PC-3 (cell line): ENCODE measurements at regions not wholly inside any gene's neighbourhood (a gene's known extent, or its start where the extent isn't known, plus 50 kb on each side); places are given as distances from the start of the nearest gene placed in this dataset.

Source experiments
- ATAC-seq: fragments of 200-7000 bp; cut with Tn5 transposase; 2 replicates; pipeline ENCODE4 v1.9.1; 2020; ENCODE audit warnings: mild to moderate bottlenecking, moderate library complexity
- BruUV-seq: library from RNA; stranded (reverse); fragments of 400-500 nt; replicated peaks from 2 replicates; lab custom pipeline; 2021; lab: Mats Ljungman, UMichigan
- CTCF ChIA-PET: fragments of 300-600 bp; sonication (Branson Sonifier 250); formaldehyde crosslinking; loops from one replicate; lab custom pipeline; 2022; ENCODE audit warnings: antibody characterized with exemption; lab: Charles Lee
- POLR2A ChIA-PET: fragments of 300-600 bp; sonication (Branson Sonifier 250); formaldehyde crosslinking; loops from one replicate; lab custom pipeline; 2022; ENCODE audit warnings: antibody characterized with exemption; ENCODE audit not compliant: unreplicated experiment; lab: Charles Lee
- DNase-seq: peaks from one replicate; pipeline ENCODE4 v3.0.0-alpha.2; 2015
- H2AFZ ChIP-seq: fragments of 300-600 bp; sonication (generic); 2 replicates; pipeline ENCODE4 v1.6.0; 2016; ENCODE audit warnings: antibody characterized with exemption, low read length
- H3F3A ChIP-seq: fragments of 300-600 bp; sonication (generic); one replicate; pipeline ENCODE4 v1.6.0; 2017; ENCODE audit warnings: antibody characterized with exemption, low read length, control low read depth, mild to moderate bottlenecking; ENCODE audit not compliant: unreplicated experiment
- H3K27ac ChIP-seq: fragments of 300-600 bp; sonication (generic); 2 replicates; pipeline ENCODE4 v1.5.1; 2016; ENCODE audit warnings: mild to moderate bottlenecking, low read length
- H3K27me3 ChIP-seq: fragments of 300-600 bp; sonication (generic); 2 replicates; pipeline ENCODE4 v1.6.1; 2016; ENCODE audit warnings: low read length, mixed read lengths
- H3K36me3 ChIP-seq: fragments of 300-600 bp; sonication (generic); 2 replicates; pipeline ENCODE4 v1.6.1; 2016; ENCODE audit warnings: low read depth, mixed run types, low read length, mixed read lengths
- H3K4me1 ChIP-seq: fragments of 300-600 bp; sonication (generic); 2 replicates; pipeline ENCODE4 v1.5.1; 2016; ENCODE audit warnings: low read length; ENCODE audit not compliant: insufficient read depth
- H3K4me2 ChIP-seq: fragments of 300-600 bp; sonication (generic); 2 replicates; pipeline ENCODE4 v1.6.0; 2016; ENCODE audit warnings: low read length
- H3K4me3 ChIP-seq: fragments of 300-600 bp; sonication (generic); 2 replicates; pipeline ENCODE4 v1.5.1; 2016; ENCODE audit warnings: mild to moderate bottlenecking, low read length, mixed read lengths
- H3K79me2 ChIP-seq: fragments of 300-600 bp; sonication (generic); 2 replicates; pipeline ENCODE4 v1.6.1; 2017; ENCODE audit warnings: low read length, mixed read lengths
- H3K9ac ChIP-seq: fragments of 300-600 bp; sonication (generic); 2 replicates; pipeline ENCODE4 v1.6.0; 2016; ENCODE audit warnings: mild to moderate bottlenecking, low read length
- H3K9me2 ChIP-seq: fragments of 300-600 bp; sonication (generic); replicated peaks from 2 replicates; pipeline ENCODE4 v1.6.1; 2016; ENCODE audit warnings: mixed run types, low read length, mixed read lengths
- H3K9me3 ChIP-seq: fragments of 300-600 bp; sonication (generic); 2 replicates; pipeline ENCODE4 v1.6.1; 2016; ENCODE audit warnings: low read length, mixed read lengths
- H4K20me1 ChIP-seq: fragments of 300-600 bp; sonication (generic); 2 replicates; pipeline ENCODE4 v1.6.1; 2016; ENCODE audit warnings: low read length, mixed read lengths
- EZH2 ChIP-seq: fragments of 300-600 bp; sonication (generic); IDR thresholded peaks from one replicate; pipeline ENCODE4 v1.6.1; 2017; ENCODE audit warnings: antibody characterized with exemption, mild to moderate bottlenecking, low read length; ENCODE audit not compliant: unreplicated experiment
- EZH2phosphoT487 ChIP-seq: fragments of 300-600 bp; sonication (generic); IDR thresholded peaks from 2 replicates; pipeline ENCODE4 v1.6.1; 2018; ENCODE audit warnings: mild to moderate bottlenecking, antibody characterized with exemption, low read length, borderline replicate concordance
- intact Hi-C: fragments of 100-400 bp; cut with micrococcal nuclease; formaldehyde crosslinking; loops from 2 replicates; pipeline ENCODE4 v1.9.0; 2023
- TF ChIP-seq, protein P1 (sequence below): fragments of 300-600 bp; sonication (generic); conservative IDR thresholded peaks from 2 replicates; pipeline ENCODE4 v1.5.1; 2017; ENCODE audit warnings: antibody characterized with exemption, low read depth, mild to moderate bottlenecking, low read length

DNA sequence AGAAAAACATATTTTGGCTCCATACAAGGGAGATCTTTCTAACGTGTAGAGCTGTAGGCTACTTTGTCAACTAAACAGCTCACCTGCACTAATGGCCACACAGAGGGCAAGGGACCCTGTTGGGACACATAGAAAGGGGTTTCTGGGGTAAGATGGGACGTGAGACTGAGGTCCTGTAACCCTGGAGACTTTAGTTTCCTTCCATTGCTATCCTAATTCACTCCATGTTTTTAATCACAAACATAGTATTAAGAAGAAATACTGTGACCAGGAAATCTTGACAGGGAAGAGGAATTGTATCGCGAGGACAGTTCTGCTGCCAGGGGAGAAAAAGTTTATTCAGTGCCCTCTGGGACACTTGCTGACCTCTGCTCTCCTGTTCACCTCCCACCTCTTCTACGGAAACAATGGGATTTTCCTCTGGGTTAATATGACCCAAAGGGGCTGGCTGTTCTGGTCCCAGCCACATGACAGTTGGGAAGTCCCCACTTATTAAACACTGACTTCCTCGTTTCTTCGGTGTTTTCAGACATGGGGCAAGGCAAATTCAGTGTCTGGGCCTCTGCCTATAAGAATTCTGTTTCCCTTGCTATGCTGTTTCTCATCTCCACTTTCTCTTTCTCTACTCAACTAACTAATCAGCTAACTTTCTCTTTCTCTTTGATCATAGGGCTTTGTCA is 106.9 kb upstream of the SEMA6A start:
- Histone ChIP-seq H3K4me3 (no peak overlapping the region), H3K9ac (no peak overlapping the region), H3K4me1 (no peaks in the 10 kb centered on the region), H3K4me2 (no peak overlapping the region), H3K36me3 (no peaks in the 10 kb centered on the region), H3F3A (no peaks in the 10 kb centered on the region), H3K27me3 (no peaks in the 10 kb centered on the region), H3K27ac (no peak overlapping the region), H2AFZ (no peak overlapping the region), H4K20me1 (no peaks in the 10 kb centered on the region), H3K9me2 (no peaks in the 10 kb centered on the region), H3K9me3 (no peaks in the 10 kb centered on the region), H3K79me2 (no peaks in the 10 kb centered on the region)
- DNase-seq, result no peak
- BruUV-seq, result no TSS peak
- TF ChIP-seq EZH2phosphoT487 (no peak), EZH2 (no peak)
- TF ChIP-seq, protein P1, sequence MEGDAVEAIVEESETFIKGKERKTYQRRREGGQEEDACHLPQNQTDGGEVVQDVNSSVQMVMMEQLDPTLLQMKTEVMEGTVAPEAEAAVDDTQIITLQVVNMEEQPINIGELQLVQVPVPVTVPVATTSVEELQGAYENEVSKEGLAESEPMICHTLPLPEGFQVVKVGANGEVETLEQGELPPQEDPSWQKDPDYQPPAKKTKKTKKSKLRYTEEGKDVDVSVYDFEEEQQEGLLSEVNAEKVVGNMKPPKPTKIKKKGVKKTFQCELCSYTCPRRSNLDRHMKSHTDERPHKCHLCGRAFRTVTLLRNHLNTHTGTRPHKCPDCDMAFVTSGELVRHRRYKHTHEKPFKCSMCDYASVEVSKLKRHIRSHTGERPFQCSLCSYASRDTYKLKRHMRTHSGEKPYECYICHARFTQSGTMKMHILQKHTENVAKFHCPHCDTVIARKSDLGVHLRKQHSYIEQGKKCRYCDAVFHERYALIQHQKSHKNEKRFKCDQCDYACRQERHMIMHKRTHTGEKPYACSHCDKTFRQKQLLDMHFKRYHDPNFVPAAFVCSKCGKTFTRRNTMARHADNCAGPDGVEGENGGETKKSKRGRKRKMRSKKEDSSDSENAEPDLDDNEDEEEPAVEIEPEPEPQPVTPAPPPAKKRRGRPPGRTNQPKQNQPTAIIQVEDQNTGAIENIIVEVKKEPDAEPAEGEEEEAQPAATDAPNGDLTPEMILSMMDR, result no peak
- ATAC-seq, result no peak
- ChIA-PET POLR2A (no interaction called here), CTCF (no interaction called here)
- intact Hi-C loops, result no loop called here

DNA sequence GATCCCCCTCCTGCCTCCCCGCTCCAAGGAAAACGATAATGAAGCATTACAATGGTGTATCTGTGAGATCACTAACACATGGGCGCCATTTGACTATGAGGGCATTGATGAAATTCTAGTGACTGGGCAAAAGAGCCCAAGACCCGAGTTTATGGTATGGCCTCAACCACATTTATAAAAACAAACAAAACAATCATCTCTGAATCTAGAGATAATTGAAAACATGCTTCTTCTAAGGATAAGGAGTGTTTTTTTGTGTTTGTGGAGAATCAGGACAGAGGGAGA is 100.9 kb upstream of the SEMA6A start:
- no peak for DNase-seq
- TF ChIP-seq, protein P1, result no peak
- no peak for TF ChIP-seq EZH2
- TF ChIP-seq EZH2phosphoT487, result no peak

DNA sequence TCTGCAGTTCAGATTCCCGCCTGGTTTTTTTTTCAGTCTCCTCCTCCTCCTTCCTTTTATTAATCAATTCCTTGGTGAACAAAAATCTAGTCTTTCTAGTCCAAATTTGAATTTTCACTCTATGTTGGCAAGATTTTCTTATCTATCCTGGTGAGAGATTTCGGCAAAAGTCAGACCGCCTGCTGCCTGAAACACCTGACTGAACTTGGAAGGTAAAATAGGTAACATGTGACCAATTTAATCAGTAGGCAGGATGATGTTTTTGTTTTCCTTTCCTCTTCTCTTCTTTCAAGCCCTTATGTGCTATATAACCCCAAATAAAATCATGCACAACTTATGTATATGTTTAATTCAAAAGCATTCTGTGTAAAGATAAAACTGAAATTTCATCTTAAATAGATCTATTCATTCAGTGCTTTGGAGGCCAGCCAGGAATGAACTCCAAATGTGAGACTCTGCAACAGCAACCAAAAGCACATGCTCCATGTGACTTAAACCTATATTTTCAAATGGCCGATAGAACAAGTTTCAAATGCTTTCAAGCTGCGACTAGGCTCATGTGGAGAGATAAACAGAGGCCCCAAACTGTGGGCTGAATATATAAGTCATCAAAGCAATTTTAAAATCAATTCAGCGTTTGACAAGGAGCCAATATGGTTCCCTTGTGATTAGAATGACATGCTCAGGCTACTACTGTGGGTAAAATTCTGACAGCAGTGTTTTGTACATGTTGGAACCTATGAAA is 100.4 kb upstream of the SEMA6A start:
- ChIA-PET CTCF (no interaction called here), POLR2A (no interaction called here)
- Histone ChIP-seq H3K9me3 (no peaks in the 10 kb centered on the region), H3K9me2 (no peaks in the 10 kb centered on the region), H3K4me2 (no peak overlapping the region), H3K36me3 (no peaks in the 10 kb centered on the region), H3K4me1 (no peaks in the 10 kb centered on the region), H3K9ac (no peak overlapping the region), H3F3A (no peaks in the 10 kb centered on the region), H3K27me3 (no peaks in the 10 kb centered on the region), H3K79me2 (no peaks in the 10 kb centered on the region), H2AFZ (no peak overlapping the region), H4K20me1 (no peaks in the 10 kb centered on the region), H3K27ac (no peak overlapping the region), H3K4me3 (no peak overlapping the region)
- no TSS peak for BruUV-seq
- no peak for ATAC-seq
- intact Hi-C loops, result no loop called here
- TF ChIP-seq, protein P1, result no peak
- no peak for TF ChIP-seq EZH2
- TF ChIP-seq EZH2phosphoT487, result no peak
- no peak for DNase-seq

More for the DNA sequence above, 100.9 kb upstream of the SEMA6A start:
- no peak for ATAC-seq
- Histone ChIP-seq H3K4me2 (no peak overlapping the region), H3K36me3 (no peaks in the 10 kb centered on the region), H3K9me2 (no peaks in the 10 kb centered on the region), H3K4me3 (no peak overlapping the region), H3K9ac (no peak overlapping the region), H3F3A (no peaks in the 10 kb centered on the region), H3K27me3 (no peaks in the 10 kb centered on the region), H2AFZ (no peak overlapping the region), H3K79me2 (no peaks in the 10 kb centered on the region), H3K9me3 (no peaks in the 10 kb centered on the region), H4K20me1 (no peaks in the 10 kb centered on the region), H3K27ac (no peak overlapping the region), H3K4me1 (no peaks in the 10 kb centered on the region)
- intact Hi-C loops, result no loop called here
- POLR2A ChIA-PET, result no interaction called here
- CTCF ChIA-PET, result no interaction called here
- BruUV-seq, result no TSS peak
